Keratinocyte (primary cell): ENCODE measurements at regions not wholly inside any gene's neighbourhood (a gene's known extent, or its start where the extent isn't known, plus 50 kb on each side); places are given as distances from the start of the nearest gene placed in this dataset.

Experiments used
- DNase-seq: peaks from one replicate; pipeline ENCODE4 v3.0.0-alpha.2; 2011; ENCODE audit warnings: low read depth, missing footprints, low spot score
- FAIRE-seq: peaks from 2 replicates; lab custom pipeline; 2011; peaks lifted over from hg19 to GRCh38; lab: Jason Lieb, UNC
- H2AFZ ChIP-seq: 2 replicates; pipeline ENCODE4 v1.6.0; 2012; ENCODE audit warnings: low read length, control low read depth, inconsistent platforms; ENCODE audit not compliant: control insufficient read depth
- H3K27ac ChIP-seq: 2 replicates; pipeline ENCODE4 v1.5.1; 2011; ENCODE audit warnings: low read length; ENCODE audit not compliant: control insufficient read depth, insufficient read depth
- H3K27me3 ChIP-seq: 3 replicates; pipeline ENCODE4 v1.6.0; 2011; ENCODE audit warnings: low read length; ENCODE audit not compliant: control insufficient read depth, insufficient read depth; ENCODE audit errors: extremely low read depth
- H3K36me3 ChIP-seq, 2 experiments: 2 replicates in 1 of 2; 3 replicates in 1 of 2; pipeline ENCODE4 v1.5.1; 2011; ENCODE audit warnings: low read length in 2 of 2, mild to moderate bottlenecking in 1 of 2; ENCODE audit not compliant: control insufficient read depth in 2 of 2, insufficient read depth in 2 of 2; ENCODE audit errors: extremely low read depth in 1 of 2
- H3K4me1 ChIP-seq: 3 replicates; pipeline ENCODE4 v1.5.1; 2011; ENCODE audit warnings: low read length; ENCODE audit not compliant: control insufficient read depth, insufficient read depth; ENCODE audit errors: extremely low read depth
- H3K4me2 ChIP-seq: 3 replicates; pipeline ENCODE4 v1.6.0; 2011; ENCODE audit warnings: low read depth, low read length; ENCODE audit not compliant: control insufficient read depth, insufficient read depth; ENCODE audit errors: extremely low read depth
- H3K4me3 ChIP-seq, 3 experiments: fragments of 200-600 bp in 1 of 3; sonication (generic) in 1 of 3; 2 replicates in 2 of 3; 3 replicates in 1 of 3; pipeline ENCODE4 v1.5.1; 2011 to 2016; ENCODE audit warnings: low read length in 3 of 3, mild to moderate bottlenecking in 3 of 3, control low read depth in 2 of 3, inconsistent platforms in 1 of 3, low read depth in 1 of 3, mixed read lengths in 1 of 3, mixed run types in 1 of 3, moderate library complexity in 1 of 3; ENCODE audit not compliant: control insufficient read depth in 2 of 3, insufficient read depth in 2 of 3; ENCODE audit errors: extremely low read depth in 1 of 3
- H3K79me2 ChIP-seq: 2 replicates; pipeline ENCODE4 v1.6.0; 2012; ENCODE audit warnings: low read length; ENCODE audit not compliant: control insufficient read depth, insufficient read depth
- H3K9ac ChIP-seq: 3 replicates; pipeline ENCODE4 v1.6.0; 2011; ENCODE audit warnings: low read length; ENCODE audit not compliant: control insufficient read depth, insufficient read depth; ENCODE audit errors: extremely low read depth
- H3K9me1 ChIP-seq: 3 replicates; pipeline ENCODE4 v1.6.0; 2011; ENCODE audit warnings: low read length; ENCODE audit not compliant: control insufficient read depth, insufficient read depth; ENCODE audit errors: extremely low read depth
- H3K9me3 ChIP-seq: 2 replicates; pipeline ENCODE4 v1.5.1; 2012; ENCODE audit warnings: low read depth, low read length; ENCODE audit not compliant: control insufficient read depth
- H4K20me1 ChIP-seq: 3 replicates; pipeline ENCODE4 v1.6.0; 2011; ENCODE audit warnings: low read length; ENCODE audit not compliant: control insufficient read depth, insufficient read depth; ENCODE audit errors: extremely low read depth
- EZH2 ChIP-seq: IDR thresholded peaks from one replicate; pipeline ENCODE4 v1.6.1; 2012; ENCODE audit warnings: inconsistent platforms, mild to moderate bottlenecking, low read length, moderate library complexity
- dilution Hi-C: fragments of 300-500 bp; cut with MboI; formaldehyde crosslinking; loops from one replicate; pipeline ENCODE4 v1.7.0; 2020; ENCODE audit warnings: low sequenced_read_pairs; ENCODE audit not compliant: extremely low pct_ligation_motif_present
- TF ChIP-seq, protein P1 (sequence below), 3 experiments: IDR thresholded peaks in 1 of 3; conservative IDR thresholded peaks in 1 of 3; optimal IDR thresholded peaks in 1 of 3; 2 replicates in 2 of 3; 3 replicates in 1 of 3; pipeline versions ENCODE3 to v1.5.1; 2011; ENCODE audit warnings: low read length in 3 of 3, mild to moderate bottlenecking in 3 of 3, moderate library complexity in 2 of 3, control low read depth in 1 of 3, inconsistent platforms in 1 of 3; ENCODE audit not compliant: insufficient read depth in 2 of 3; ENCODE audit errors: extremely low read depth in 1 of 3

DNA sequence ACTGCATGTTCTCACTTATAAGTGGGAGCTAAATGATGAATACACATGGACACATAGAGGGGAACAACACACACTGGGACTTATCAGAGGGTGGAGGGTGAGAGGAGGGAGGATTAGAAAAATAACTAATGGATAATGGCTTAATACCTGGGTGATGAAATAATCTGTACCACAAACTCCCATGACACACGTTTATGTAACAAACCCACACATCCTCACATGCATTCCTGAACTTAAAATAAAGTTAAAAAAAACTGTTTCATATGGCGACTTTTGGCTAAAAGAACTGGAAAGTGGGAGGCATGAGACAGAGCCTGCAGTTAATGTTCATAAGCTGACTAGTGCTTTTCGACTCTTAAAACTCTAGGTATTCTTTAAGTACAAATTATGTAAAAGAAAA lies 98.9 kb upstream of the NPFFR2 start:
- dilution Hi-C loops, result no loop called here

GRCh38 chr4:71938776-71939175 lies 93.0 kb upstream of the NPFFR2 start:
- no peak for FAIRE-seq
- H2AFZ ChIP-seq, result no peak overlapping the region
- no peaks in the 10 kb centered on the region for H4K20me1 ChIP-seq

More for the DNA sequence above, 98.9 kb upstream of the NPFFR2 start:
- no peak overlapping the region for H2AFZ ChIP-seq
- H3K27ac ChIP-seq, result no peak overlapping the region
- no peak overlapping the region for H3K9ac ChIP-seq
- H4K20me1 ChIP-seq, result no peaks in the 10 kb centered on the region
- H3K9me3 ChIP-seq, result no peaks in the 10 kb centered on the region
- TF ChIP-seq, protein P1, sequence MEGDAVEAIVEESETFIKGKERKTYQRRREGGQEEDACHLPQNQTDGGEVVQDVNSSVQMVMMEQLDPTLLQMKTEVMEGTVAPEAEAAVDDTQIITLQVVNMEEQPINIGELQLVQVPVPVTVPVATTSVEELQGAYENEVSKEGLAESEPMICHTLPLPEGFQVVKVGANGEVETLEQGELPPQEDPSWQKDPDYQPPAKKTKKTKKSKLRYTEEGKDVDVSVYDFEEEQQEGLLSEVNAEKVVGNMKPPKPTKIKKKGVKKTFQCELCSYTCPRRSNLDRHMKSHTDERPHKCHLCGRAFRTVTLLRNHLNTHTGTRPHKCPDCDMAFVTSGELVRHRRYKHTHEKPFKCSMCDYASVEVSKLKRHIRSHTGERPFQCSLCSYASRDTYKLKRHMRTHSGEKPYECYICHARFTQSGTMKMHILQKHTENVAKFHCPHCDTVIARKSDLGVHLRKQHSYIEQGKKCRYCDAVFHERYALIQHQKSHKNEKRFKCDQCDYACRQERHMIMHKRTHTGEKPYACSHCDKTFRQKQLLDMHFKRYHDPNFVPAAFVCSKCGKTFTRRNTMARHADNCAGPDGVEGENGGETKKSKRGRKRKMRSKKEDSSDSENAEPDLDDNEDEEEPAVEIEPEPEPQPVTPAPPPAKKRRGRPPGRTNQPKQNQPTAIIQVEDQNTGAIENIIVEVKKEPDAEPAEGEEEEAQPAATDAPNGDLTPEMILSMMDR (optimal IDR thresholded peaks at IDR 0.05 in 1 of 3, IDR thresholded peaks at IDR 0.05 in 1 of 3, conservative IDR thresholded peaks at IDR 0.05 in 1 of 3; ENCODE audit: extremely low read depth in 1 of 3, insufficient read depth in 2 of 3, low read length in 3 of 3), result no peak
- no peak for TF ChIP-seq EZH2
- no peaks in the 10 kb centered on the region for H3K27me3 ChIP-seq
- no peaks in the 10 kb centered on the region for H3K36me3 ChIP-seq
- H3K9me1 ChIP-seq, result no peaks in the 10 kb centered on the region
- no peaks in the 10 kb centered on the region for H3K4me1 ChIP-seq
- DNase-seq (no peak), FAIRE-seq (no peak)
- H3K79me2 ChIP-seq, result no peaks in the 10 kb centered on the region
- no peak overlapping the region for H3K4me3 ChIP-seq
- H3K4me2 ChIP-seq, result no peak overlapping the region

More at GRCh38 chr4:71938776-71939175, 93.0 kb upstream of the NPFFR2 start:
- no peak for DNase-seq
- Histone ChIP-seq H3K4me1 (no peaks in the 10 kb centered on the region), H3K79me2 (no peaks in the 10 kb centered on the region), H3K4me2 (no peak overlapping the region), H3K9me3 (no peaks in the 10 kb centered on the region), H3K27ac (no peak overlapping the region), H3K4me3 (no peak overlapping the region), H3K36me3 (no peaks in the 10 kb centered on the region), H3K9me1 (no peaks in the 10 kb centered on the region), H3K27me3 (no peaks in the 10 kb centered on the region), H3K9ac (no peak overlapping the region)
- TF ChIP-seq, protein P1 (optimal IDR thresholded peaks at IDR 0.05 in 1 of 3, IDR thresholded peaks at IDR 0.05 in 1 of 3, conservative IDR thresholded peaks at IDR 0.05 in 1 of 3; ENCODE audit: extremely low read depth in 1 of 3, insufficient read depth in 2 of 3, low read length in 3 of 3), result no peak
- TF ChIP-seq EZH2, result no peak
- dilution Hi-C loops, result no loop called here
